ENCODE measurements at regions not wholly inside any gene's neighbourhood (a gene's known extent, or its start where the extent isn't known, plus 50 kb on each side); places are given as distances from the start of the nearest gene placed in this dataset.

- 49% methylated on average over 2 of the region's 2 CpGs for WGBS
- H3K27ac ChIP-seq (replicated peaks in 1 of 4) = no peak overlapping the region
- H3K36me3 ChIP-seq = no peaks in the 10 kb centered on the region
- intact Hi-C loops (cut with DNase I) = no loop called here
- no peak for DNase-seq (ENCODE audit: extremely low spot score)
- H3K4me3 ChIP-seq = no peak overlapping the region
- no peaks in the 10 kb centered on the region for H3K9me3 ChIP-seq
- peaks cover 0 to 5% (median 3%) of the 10 kb centered on the region in 4 donors for H3K4me1 ChIP-seq
- TF ChIP-seq POLR2AphosphoS5 (IDR thresholded peaks at IDR 0.05) (no peak), CTCF (IDR thresholded peaks at IDR 0.05) (no peak), POLR2A (IDR thresholded peaks at IDR 0.05; ENCODE audit: low read depth) (no peak), EP300 (IDR thresholded peaks at IDR 0.05) (no peak)
- no peaks in the 10 kb centered on the region for H3K27me3 ChIP-seq
Measured at GRCh38 chr2:153101187-153101586, 377.4 kb downstream of the RPRM start.

GRCh38 chr2:153100151-153100550 lies 378.4 kb downstream of the RPRM start:
- Histone ChIP-seq H3K27me3 (no peaks in the 10 kb centered on the region), H3K27ac (replicated peaks in 1 of 4) (no peak overlapping the region), H3K36me3 (no peaks in the 10 kb centered on the region), H3K4me1 (no peaks in the 10 kb centered on the region), H3K9me3 (no peaks in the 10 kb centered on the region), H3K4me3 (no peak overlapping the region)
- intact Hi-C loops (cut with DNase I) = no loop called here
- no peak for DNase-seq (ENCODE audit: extremely low spot score)
- TF ChIP-seq POLR2A (IDR thresholded peaks at IDR 0.05; ENCODE audit: low read depth) = no peak
- TF ChIP-seq POLR2AphosphoS5 (IDR thresholded peaks at IDR 0.05) = no peak
- TF ChIP-seq CTCF (IDR thresholded peaks at IDR 0.05) = no peak
- no peak for TF ChIP-seq EP300 (IDR thresholded peaks at IDR 0.05)

- no peak for DNase-seq (ENCODE audit: extremely low spot score)
- no peak overlapping the region for H3K27ac ChIP-seq (replicated peaks in 1 of 4)
- no peaks in the 10 kb centered on the region for H3K9me3 ChIP-seq
- no peaks in the 10 kb centered on the region for H3K36me3 ChIP-seq
- H3K4me1 ChIP-seq = no peaks in the 10 kb centered on the region
- H3K4me3 ChIP-seq = no peak overlapping the region
- TF ChIP-seq EP300 (IDR thresholded peaks at IDR 0.05) (no peak), CTCF (IDR thresholded peaks at IDR 0.05) (no peak), POLR2A (IDR thresholded peaks at IDR 0.05; ENCODE audit: low read depth) (no peak), POLR2AphosphoS5 (IDR thresholded peaks at IDR 0.05) (no peak)
- intact Hi-C loops (cut with DNase I) = no loop called here
- H3K27me3 ChIP-seq = no peaks in the 10 kb centered on the region
Measured at GRCh38 chr2:153098073-153098472, 379.7 kb downstream of the ARL6IP6 start.

GRCh38 chr2:153096272-153096671 lies 377.9 kb downstream of the ARL6IP6 start:
- no peaks in the 10 kb centered on the region for H3K9me3 ChIP-seq
- H3K4me3 ChIP-seq = no peak overlapping the region
- no peak for DNase-seq (ENCODE audit: extremely low spot score)
- H3K36me3 ChIP-seq = no peaks in the 10 kb centered on the region
- no peak for TF ChIP-seq CTCF (IDR thresholded peaks at IDR 0.05)
- no peak for TF ChIP-seq EP300 (IDR thresholded peaks at IDR 0.05)
- TF ChIP-seq POLR2A (IDR thresholded peaks at IDR 0.05; ENCODE audit: low read depth) = no peak
- TF ChIP-seq POLR2AphosphoS5 (IDR thresholded peaks at IDR 0.05) = no peak
- no peaks in the 10 kb centered on the region for H3K4me1 ChIP-seq
- intact Hi-C loops (cut with DNase I) = no loop called here
- H3K27ac ChIP-seq (replicated peaks in 1 of 4) = no peak overlapping the region
- WGBS = 80% methylated on average over 2 of the region's 2 CpGs
- H3K27me3 ChIP-seq = no peaks in the 10 kb centered on the region

GRCh38 chr2:153091344-153091743 lies 372.9 kb downstream of the ARL6IP6 start:
- Histone ChIP-seq H3K4me1 (no peaks in the 10 kb centered on the region), H3K27ac (replicated peaks in 1 of 4) (no peak overlapping the region), H3K9me3 (no peaks in the 10 kb centered on the region), H3K4me3 (no peak overlapping the region), H3K36me3 (no peaks in the 10 kb centered on the region), H3K27me3 (no peaks in the 10 kb centered on the region)
- intact Hi-C loops (cut with DNase I) = no loop called here
- no peak for TF ChIP-seq CTCF (IDR thresholded peaks at IDR 0.05)
- TF ChIP-seq EP300 (IDR thresholded peaks at IDR 0.05) = no peak
- no peak for TF ChIP-seq POLR2A (IDR thresholded peaks at IDR 0.05; ENCODE audit: low read depth)
- no peak for TF ChIP-seq POLR2AphosphoS5 (IDR thresholded peaks at IDR 0.05)
- DNase-seq (ENCODE audit: extremely low spot score) = no peak
